Smooth muscle cell (in vitro differentiated cells): ENCODE measurements at regions not wholly inside any gene's neighbourhood (a gene's known extent, or its start where the extent isn't known, plus 50 kb on each side); places are given as distances from the start of the nearest gene placed in this dataset.

Experiments
- DNase-seq: peaks from one replicate; lab custom pipeline; 2025; ENCODE audit not compliant: unreplicated experiment; lab: John Stamatoyannopoulos, UW
- H2AFZ ChIP-seq: fragments of 200-600 bp; sonication (generic); 2 replicates; pipeline ENCODE4 v1.6.0; 2016; ENCODE audit warnings: antibody characterized with exemption, low read depth, mild to moderate bottlenecking
- H3F3A ChIP-seq: fragments of 200-600 bp; sonication (generic); 2 replicates; pipeline ENCODE4 v1.6.0; 2017; ENCODE audit warnings: antibody characterized with exemption, low read depth
- H3K27ac ChIP-seq: fragments of 200-600 bp; sonication (generic); 2 replicates; pipeline ENCODE4 v1.5.1; 2016; ENCODE audit warnings: low read depth, mild to moderate bottlenecking
- H3K27me3 ChIP-seq: fragments of 200-600 bp; sonication (generic); 2 replicates; pipeline ENCODE4 v1.6.1; 2016; ENCODE audit warnings: low read depth, mild to moderate bottlenecking
- H3K36me3 ChIP-seq: fragments of 200-600 bp; sonication (generic); 2 replicates; pipeline ENCODE4 v1.5.1; 2016; ENCODE audit warnings: low read depth
- H3K4me1 ChIP-seq: fragments of 200-600 bp; sonication (generic); 2 replicates; pipeline ENCODE4 v1.5.1; 2016; ENCODE audit warnings: low read depth
- H3K4me2 ChIP-seq: fragments of 200-600 bp; sonication (generic); 2 replicates; pipeline ENCODE4 v1.6.0; 2016; ENCODE audit warnings: mild to moderate bottlenecking
- H3K4me3 ChIP-seq: fragments of 200-600 bp; sonication (generic); 2 replicates; pipeline ENCODE4 v1.5.1; 2016; ENCODE audit warnings: mild to moderate bottlenecking
- H3K79me2 ChIP-seq: fragments of 200-600 bp; sonication (generic); 2 replicates; pipeline ENCODE4 v1.6.0; 2016; ENCODE audit warnings: low read depth, mild to moderate bottlenecking
- H3K9ac ChIP-seq: fragments of 200-600 bp; sonication (generic); 2 replicates; pipeline ENCODE4 v1.6.0; 2016; ENCODE audit warnings: low read depth
- H3K9me3 ChIP-seq: fragments of 200-600 bp; sonication (generic); replicated peaks from 2 replicates; pipeline ENCODE4 v1.5.1; 2016; ENCODE audit warnings: low read depth
- H4K20me1 ChIP-seq: fragments of 200-600 bp; sonication (generic); 2 replicates; pipeline ENCODE4 v1.6.0; 2016; ENCODE audit warnings: low read depth
- WGBS: methylation state at CpG from one replicate; pipeline ENCODE4 v1.1.7; 2016; ENCODE audit warnings: low lambda C conversion rate; 5-methylcytosine and 5-hydroxymethylcytosine counted together
- TF ChIP-seq, protein P1 (sequence below): fragments of 200-600 bp; sonication (generic); IDR thresholded peaks from 2 replicates; pipeline ENCODE4 v1.5.1; 2017; ENCODE audit warnings: borderline replicate concordance, mild to moderate bottlenecking, antibody characterized with exemption; ENCODE audit not compliant: insufficient read depth, poor library complexity, severe bottlenecking

DNA sequence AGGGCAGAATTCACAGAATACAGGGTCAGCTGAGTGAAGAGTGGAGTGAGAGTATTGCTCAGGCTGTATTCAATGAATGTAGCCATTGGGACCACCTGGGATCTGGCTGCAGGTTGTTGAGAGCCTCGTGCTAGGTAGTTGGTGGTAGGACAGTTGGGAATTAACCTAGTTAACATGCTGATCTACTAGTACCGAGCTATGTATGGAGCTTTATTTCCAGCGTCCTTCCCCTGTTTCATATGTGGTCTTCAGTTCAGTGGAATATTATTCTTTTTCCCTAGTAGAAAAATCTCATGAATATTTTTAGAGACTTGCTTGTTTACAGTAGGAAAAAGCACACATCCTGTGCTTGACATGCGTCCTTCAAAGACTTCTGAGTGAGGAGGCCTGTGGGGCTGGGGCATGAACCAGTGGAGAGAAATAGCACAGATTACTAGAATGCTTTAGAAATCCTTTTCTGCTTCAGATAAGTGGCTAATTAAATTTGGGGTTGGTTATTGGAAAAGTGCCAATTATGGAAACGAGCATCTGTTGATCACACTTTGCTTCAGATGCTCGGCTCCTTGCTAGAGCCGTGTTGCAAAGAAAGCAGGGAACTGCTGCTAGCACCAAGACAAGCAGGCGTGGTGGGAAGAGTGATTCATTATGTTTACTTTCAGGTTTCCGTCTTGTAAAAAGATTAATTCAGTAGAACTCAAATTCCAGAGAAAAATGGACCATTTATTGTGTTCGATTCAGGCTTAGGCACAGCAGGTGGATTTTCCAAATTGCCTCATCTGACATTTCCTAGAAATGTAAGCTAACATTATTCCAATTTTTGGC, 53.6 kb downstream of the ARF6 start:
- no peaks in the 10 kb centered on the region for H3K9me3 ChIP-seq
- no peak overlapping the region for H3K4me3 ChIP-seq
- peaks cover 5% of the 10 kb centered on the region for H3F3A ChIP-seq
- no peaks in the 10 kb centered on the region for H3K36me3 ChIP-seq
- H4K20me1 ChIP-seq = no peaks in the 10 kb centered on the region
- H3K79me2 ChIP-seq = no peaks in the 10 kb centered on the region
- DNase-seq = no peak
- H3K4me2 ChIP-seq = peak overlapping the region; percentile 38
- TF ChIP-seq, protein P1, sequence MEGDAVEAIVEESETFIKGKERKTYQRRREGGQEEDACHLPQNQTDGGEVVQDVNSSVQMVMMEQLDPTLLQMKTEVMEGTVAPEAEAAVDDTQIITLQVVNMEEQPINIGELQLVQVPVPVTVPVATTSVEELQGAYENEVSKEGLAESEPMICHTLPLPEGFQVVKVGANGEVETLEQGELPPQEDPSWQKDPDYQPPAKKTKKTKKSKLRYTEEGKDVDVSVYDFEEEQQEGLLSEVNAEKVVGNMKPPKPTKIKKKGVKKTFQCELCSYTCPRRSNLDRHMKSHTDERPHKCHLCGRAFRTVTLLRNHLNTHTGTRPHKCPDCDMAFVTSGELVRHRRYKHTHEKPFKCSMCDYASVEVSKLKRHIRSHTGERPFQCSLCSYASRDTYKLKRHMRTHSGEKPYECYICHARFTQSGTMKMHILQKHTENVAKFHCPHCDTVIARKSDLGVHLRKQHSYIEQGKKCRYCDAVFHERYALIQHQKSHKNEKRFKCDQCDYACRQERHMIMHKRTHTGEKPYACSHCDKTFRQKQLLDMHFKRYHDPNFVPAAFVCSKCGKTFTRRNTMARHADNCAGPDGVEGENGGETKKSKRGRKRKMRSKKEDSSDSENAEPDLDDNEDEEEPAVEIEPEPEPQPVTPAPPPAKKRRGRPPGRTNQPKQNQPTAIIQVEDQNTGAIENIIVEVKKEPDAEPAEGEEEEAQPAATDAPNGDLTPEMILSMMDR = no peak
- H3K27me3 ChIP-seq = no peaks in the 10 kb centered on the region
- peak overlapping the region; percentile 3 for H3K27ac ChIP-seq
- no peak overlapping the region for H3K9ac ChIP-seq
- H3K4me1 ChIP-seq = peaks cover 5% of the 10 kb centered on the region
- WGBS = 43% methylated on average over 10 of the region's 10 CpGs
- no peak overlapping the region for H2AFZ ChIP-seq

DNA sequence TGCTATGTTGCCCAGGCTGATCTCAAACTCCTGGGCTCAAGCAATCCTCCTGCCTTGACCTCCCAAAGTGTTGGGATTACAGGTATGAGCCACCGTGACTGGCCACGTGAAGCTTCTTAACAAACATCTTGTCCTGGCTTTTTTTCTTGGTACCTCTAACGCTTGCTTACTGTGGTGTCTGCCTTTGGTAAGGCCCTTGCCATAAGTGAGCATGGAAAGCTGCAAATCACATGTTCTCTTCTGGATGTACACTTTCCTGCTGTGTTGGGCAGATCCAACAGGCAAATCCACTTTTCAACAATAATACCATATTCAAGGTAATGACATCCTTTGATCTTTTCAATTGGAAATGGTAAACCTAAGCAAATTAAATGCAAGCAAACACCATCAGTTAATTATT, 54.6 kb downstream of the ARF6 start:
- Histone ChIP-seq H2AFZ (no peak overlapping the region), H3K4me2 (no peak overlapping the region), H3K36me3 (no peaks in the 10 kb centered on the region), H3K79me2 (no peaks in the 10 kb centered on the region), H3K9ac (no peak overlapping the region), H3F3A (peaks cover 5% of the 10 kb centered on the region), H3K4me3 (no peak overlapping the region), H3K4me1 (peaks cover 5% of the 10 kb centered on the region), H4K20me1 (no peaks in the 10 kb centered on the region), H3K27ac (no peak overlapping the region), H3K27me3 (no peaks in the 10 kb centered on the region), H3K9me3 (no peaks in the 10 kb centered on the region)
- TF ChIP-seq, protein P1 = no peak
- no peak for DNase-seq
- WGBS = 83% methylated on average over 3 of the region's 3 CpGs

DNA sequence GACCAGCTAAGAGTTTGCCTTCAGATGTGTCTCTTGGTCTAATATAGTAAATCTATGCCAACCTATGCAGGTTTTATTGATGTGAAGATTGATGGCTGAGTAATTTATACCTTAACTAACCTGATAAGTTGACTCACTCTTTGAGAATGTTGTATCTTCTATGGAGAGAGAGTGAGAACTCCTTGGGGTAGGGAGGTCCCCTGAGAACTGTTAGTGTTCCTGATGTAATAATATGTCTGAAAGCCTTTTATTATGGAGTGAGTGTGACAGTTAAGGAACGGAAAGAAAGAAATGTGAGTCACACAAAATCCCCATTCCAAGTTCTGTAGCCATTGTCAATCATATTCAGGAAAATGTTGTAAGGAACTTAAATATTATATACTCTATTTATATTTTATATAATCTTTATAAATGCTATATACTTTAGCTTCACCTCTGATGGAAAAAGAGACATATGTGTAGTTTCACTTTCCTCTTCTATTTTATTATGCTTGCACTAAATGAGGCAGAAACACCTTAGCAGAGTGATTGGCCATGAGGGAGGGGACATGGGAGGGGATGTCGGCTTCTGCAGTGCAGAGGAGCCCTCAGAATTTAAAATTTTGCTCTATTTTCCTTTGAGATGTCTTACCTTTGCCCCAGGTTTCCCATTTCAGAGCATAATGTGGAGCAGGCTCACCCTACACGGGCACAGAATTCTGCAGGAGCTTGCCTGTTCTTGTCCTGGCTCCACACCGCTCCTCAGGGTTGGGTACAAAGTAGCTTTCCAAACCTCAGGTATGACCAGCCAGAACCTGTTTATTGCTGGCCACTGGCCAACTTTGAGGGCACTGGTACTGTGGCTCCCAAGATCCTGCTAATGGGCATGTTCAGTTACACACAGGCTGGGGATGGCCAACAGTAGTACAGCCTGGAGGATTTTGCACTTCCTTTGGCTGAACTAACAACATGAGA, 57.7 kb downstream of the ARF6 start:
- Histone ChIP-seq H3K9me3 (no peaks in the 10 kb centered on the region), H3K79me2 (no peaks in the 10 kb centered on the region), H3K27me3 (no peaks in the 10 kb centered on the region), H3K4me2 (no peak overlapping the region), H2AFZ (no peak overlapping the region), H3K4me3 (no peak overlapping the region), H3K9ac (no peak overlapping the region), H3K4me1 (peaks cover 5% of the 10 kb centered on the region), H3F3A (peaks cover 5% of the 10 kb centered on the region), H3K36me3 (no peaks in the 10 kb centered on the region), H4K20me1 (no peaks in the 10 kb centered on the region), H3K27ac (peak overlapping the region; percentile 24)
- TF ChIP-seq, protein P1 = no peak
- DNase-seq = no peak
- 81% methylated on average over 4 of the region's 4 CpGs for WGBS
